KOPT-K1 (cell line): ENCODE measurements at regions not wholly inside any gene's neighbourhood (a gene's known extent, or its start where the extent isn't known, plus 50 kb on each side); places are given as distances from the start of the nearest gene placed in this dataset.

ENCODE experiments used
- H3K27ac ChIP-seq: fragments of 200-600 bp; sonication (generic); 2 replicates; pipeline ENCODE4 v1.5.1; 2016; ENCODE audit warnings: antibody characterized with exemption, mild to moderate bottlenecking, low read depth, low read length; ENCODE audit not compliant: poor library complexity, severe bottlenecking
- H3K36me3 ChIP-seq: fragments of 200-600 bp; sonication (generic); 2 replicates; pipeline ENCODE4 v1.5.1; 2017; ENCODE audit warnings: antibody characterized with exemption, mild to moderate bottlenecking, low read length, moderate library complexity; ENCODE audit not compliant: insufficient read depth
- H3K9me3 ChIP-seq: fragments of 200-600 bp; sonication (generic); 2 replicates; pipeline ENCODE4 v1.5.1; 2017; ENCODE audit warnings: antibody characterized with exemption, low read length, mild to moderate bottlenecking; ENCODE audit not compliant: insufficient read depth, poor library complexity, severe bottlenecking

DNA sequence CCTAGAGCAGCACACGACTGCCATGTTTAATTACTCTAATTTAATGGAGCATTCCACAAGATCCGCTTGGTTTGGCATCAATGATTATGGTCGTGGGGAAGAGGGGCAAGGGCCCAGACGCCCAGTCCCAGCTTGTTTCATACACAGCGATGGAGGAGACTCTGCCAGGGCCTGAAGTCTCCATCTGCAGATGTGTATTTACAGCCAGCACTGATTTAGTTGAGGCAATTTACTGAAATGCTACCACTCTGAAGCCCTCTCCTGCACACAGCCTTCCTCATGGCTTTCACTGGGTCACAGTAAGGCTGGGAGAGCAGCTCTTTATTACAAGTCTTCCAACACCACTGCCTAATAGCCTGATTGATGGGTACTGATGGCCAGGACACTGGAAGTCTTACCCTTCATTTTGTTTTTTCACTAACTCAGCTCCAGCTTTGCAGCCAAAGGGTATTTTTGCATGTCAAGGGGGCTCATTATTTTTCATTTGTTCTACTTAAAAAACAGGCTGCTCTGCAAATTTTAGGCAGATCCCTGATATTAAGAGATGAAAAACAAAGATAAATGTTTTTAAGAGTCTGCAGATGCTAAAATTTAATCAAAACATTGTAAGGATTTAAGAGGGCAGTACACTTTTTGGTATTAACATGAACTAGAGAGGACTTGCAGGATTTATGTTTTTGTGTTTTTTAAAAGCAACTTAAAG lies 236.3 kb downstream of the SIPA1L2 start:
- H3K36me3 ChIP-seq, result no peaks in the 10 kb centered on the region
- no peaks in the 10 kb centered on the region for H3K9me3 ChIP-seq
- no peak overlapping the region for H3K27ac ChIP-seq

DNA sequence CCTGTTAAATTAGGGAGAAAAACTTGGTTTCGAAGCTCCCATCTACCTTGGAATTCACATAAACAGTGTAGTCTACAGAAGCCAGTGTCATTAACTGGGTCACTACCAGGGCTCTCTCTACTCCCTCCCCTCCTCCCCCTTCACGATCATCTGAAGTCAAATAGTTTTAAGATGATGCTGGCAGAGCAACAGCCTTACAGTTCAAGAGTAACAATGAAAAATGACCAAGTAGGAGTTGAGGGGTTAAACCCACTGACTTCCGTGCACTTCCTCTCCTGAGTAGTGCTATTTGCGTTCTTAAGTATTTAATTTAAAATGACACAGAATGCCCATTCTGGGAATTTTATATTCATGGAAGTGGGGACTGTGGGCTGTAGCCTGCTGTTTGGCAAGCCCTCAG lies 236.9 kb downstream of the SIPA1L2 start:
- Histone ChIP-seq H3K36me3 (no peaks in the 10 kb centered on the region), H3K9me3 (no peaks in the 10 kb centered on the region), H3K27ac (no peak overlapping the region)

DNA sequence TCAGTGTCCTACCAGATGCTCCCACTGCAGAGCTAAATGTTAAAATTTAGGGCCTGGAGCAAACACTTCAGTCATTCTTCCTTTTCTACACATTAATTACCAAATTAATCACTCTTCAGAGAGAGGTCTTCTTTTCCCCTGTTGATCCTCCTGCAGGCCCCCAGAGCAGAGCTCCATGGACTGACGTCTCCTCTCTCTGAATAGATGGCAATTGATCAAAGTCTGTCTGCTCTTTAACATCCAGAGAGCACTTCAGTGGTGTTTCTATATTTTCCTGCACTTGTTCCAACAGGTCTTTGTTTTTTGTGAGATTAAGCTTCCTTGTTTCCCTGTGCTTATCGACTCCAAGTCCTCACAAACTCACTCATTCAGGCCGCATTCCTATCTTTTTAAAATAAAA lies 239.3 kb downstream of the SIPA1L2 start:
- H3K27ac ChIP-seq, result no peak overlapping the region
- H3K9me3 ChIP-seq, result no peaks in the 10 kb centered on the region
- H3K36me3 ChIP-seq, result no peaks in the 10 kb centered on the region

DNA sequence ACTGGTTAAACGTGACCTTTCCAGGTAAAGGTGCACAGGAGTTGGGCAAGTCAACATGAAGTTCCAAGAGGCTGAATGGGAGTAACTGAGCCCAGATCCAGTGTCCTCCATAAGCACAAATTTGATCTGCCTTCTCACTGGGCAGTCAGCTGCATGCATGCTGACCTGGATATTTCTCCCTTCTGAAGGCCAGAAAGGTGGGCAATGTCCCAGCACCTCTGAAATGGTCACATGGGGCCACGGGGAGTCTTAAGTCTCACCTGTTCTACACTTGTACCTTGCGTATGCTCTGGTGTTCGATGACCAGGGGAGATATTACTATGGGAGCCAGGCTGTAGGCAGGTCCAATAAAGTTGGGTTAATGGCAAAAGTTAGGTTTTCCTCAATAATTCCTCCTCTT lies 240.2 kb downstream of the SIPA1L2 start:
- Histone ChIP-seq H3K27ac (no peak overlapping the region), H3K9me3 (no peaks in the 10 kb centered on the region), H3K36me3 (no peaks in the 10 kb centered on the region)

DNA sequence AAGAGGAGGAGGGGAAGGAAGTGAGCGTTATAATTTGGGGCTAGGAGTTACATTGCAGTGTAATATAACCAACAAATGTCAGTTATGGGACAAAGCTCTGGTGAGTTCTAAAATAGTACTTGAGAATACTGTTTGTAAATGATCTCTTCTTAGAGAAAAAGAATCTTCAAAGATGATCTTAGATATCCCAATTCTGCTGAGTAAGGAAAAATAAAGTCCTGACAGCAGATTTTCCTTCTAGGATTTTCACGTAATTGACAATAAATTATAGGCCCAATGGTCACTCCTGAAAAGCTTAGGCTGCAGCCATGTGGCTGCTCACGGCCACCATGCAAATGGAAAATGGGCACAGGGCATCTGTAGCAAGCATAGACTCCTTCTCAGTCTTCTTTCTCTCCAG lies 241.6 kb downstream of the SIPA1L2 start:
- no peaks in the 10 kb centered on the region for H3K36me3 ChIP-seq
- no peaks in the 10 kb centered on the region for H3K9me3 ChIP-seq
- no peak overlapping the region for H3K27ac ChIP-seq

DNA sequence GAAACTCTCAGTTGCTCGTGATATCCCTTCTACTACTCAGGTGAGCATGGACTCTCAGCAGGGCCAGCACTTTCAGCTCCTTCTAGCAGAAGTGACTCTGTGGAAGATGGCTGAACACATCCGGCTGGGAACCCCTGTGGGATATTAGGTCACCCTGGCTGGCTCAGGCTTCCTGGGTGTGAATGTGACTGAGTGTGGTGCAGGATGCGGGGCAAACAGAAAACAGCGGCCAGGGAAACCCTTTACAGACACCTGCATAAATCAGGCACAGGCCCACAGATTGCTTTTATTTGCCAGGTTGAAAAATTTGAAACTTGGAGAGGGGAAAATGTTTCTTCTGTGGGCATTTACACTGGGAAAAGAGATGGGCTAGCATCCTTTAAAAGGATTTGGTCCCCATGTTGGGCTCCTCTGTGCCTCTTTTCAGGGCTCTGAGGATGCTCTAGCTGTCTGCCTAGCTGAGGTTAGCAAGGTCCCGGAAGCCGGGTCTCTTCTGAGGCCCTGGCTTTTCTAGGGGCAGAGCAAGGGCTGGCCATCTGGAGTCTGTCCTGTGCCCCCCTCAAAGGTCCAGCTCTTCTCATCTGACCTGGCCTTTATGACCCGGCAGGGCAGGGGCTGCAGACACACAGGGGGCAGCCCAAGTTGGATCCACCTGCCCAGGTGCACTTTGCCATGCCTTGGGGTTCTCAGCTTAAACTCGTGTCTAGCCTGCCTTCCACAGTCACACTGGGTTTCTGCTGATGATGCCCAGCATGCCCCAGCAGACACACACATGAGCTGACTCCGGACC lies 243.0 kb downstream of the SIPA1L2 start:
- H3K27ac ChIP-seq, result no peak overlapping the region
- H3K36me3 ChIP-seq, result no peaks in the 10 kb centered on the region
- H3K9me3 ChIP-seq, result no peaks in the 10 kb centered on the region

DNA sequence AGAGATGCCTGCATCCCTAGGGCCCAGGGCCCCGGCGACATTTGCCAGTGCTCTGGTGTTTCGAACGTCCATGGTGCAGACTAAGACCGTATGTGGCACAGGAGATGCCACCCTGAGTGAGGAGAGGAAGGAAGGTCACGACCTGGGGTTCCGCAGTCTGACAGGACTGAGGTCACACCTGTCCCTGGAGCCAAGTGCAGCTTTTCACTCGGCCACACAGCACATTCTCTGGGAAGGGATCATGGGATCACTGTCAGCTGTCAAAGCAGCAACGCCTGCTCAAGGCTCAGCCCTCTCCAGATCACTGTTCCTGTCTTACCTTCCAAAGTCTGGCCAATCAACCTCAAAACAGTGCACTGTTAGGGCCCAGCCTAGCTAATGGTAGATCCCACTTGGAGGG lies 243.6 kb downstream of the SIPA1L2 start:
- H3K36me3 ChIP-seq, result no peaks in the 10 kb centered on the region
- no peaks in the 10 kb centered on the region for H3K9me3 ChIP-seq
- H3K27ac ChIP-seq, result no peak overlapping the region

DNA sequence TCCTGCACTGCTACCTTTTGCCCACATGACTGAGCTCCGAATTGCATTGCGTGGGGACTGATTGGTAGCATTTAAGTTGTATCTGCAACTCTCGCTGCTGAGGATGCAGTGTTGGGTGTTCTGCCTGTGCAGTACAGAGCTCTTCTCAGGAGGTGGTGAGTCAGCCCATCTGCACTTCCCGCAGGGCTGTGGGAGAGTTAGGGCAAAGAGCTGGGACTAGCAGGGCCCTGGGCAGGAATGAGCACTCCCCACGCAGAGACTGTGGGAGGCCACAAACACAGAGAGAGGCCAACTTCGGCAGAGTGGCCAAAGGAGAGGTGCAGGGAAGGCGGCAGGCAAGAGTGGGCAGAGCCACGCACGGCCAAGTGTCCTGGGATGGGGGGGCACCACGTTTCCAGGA lies 244.7 kb downstream of the SIPA1L2 start:
- no peaks in the 10 kb centered on the region for H3K36me3 ChIP-seq
- H3K9me3 ChIP-seq, result no peaks in the 10 kb centered on the region
- no peak overlapping the region for H3K27ac ChIP-seq

DNA sequence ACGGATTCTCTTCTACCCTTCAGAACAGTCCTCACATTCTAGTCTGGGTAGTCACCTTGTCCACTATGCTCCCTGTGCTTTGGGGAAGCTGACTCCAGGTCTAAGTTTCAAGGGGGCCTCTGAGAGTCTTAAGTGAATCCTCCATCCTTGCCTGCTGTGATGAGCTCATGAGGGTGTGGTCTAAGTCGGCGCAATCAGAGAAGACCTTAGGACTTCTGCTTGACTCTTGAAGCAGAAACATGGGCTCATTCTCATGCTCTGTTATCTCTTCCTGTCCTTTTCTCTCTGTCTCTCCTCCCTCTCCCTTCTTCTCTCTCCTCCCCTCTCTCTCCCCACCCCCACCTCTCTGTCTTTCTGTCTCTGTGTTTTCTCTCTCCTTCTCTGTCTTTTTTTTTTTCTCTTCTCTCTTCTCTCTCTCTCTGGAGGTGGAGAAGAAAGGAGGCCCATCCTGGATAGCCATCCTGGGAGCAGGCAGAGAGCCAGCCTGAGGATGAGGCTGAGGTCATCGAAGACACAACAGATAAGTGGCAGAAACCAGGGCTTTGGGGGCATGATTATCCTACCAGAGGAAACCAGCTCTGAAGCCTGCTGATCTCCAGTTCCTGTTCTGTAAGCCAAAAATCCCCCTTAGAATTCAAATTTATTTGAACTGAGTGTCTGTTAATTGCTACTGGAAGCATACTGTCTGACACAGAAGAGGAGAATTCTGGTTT lies 245.6 kb downstream of the SIPA1L2 start:
- Histone ChIP-seq H3K27ac (no peak overlapping the region), H3K9me3 (no peaks in the 10 kb centered on the region), H3K36me3 (no peaks in the 10 kb centered on the region)

DNA sequence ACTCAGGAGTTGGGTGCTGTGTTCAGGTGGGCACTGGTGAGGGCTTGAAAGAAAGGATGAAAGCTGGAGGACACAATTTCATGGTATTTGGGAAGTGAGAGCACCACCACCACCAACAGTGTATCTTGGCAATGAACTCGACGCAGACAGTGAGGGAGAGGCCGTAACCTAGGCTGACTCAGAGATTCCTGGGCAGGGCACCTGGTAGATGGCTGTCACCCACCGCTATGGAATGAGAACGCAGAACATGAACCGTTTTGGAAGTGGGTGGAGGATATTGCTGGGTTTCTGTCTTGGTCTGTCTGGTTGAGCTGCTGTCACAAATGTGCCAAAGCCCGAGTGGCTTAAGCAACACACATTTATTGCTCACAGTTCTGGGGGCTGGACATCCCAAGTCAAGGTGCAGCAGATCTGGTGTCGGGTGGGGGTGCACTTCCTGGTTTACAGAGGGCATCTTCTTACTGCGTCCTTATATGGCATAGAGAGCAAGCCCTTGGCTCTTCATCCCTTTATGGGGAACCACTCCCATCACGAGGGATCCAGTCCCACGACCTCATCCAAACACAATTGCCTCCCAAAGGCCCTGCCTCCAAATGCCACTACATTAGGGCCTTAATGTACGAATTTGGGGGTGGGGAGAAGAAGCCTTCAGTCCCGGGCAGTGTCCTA lies 246.3 kb downstream of the SIPA1L2 start:
- no peaks in the 10 kb centered on the region for H3K36me3 ChIP-seq
- no peaks in the 10 kb centered on the region for H3K9me3 ChIP-seq
- no peak overlapping the region for H3K27ac ChIP-seq

DNA sequence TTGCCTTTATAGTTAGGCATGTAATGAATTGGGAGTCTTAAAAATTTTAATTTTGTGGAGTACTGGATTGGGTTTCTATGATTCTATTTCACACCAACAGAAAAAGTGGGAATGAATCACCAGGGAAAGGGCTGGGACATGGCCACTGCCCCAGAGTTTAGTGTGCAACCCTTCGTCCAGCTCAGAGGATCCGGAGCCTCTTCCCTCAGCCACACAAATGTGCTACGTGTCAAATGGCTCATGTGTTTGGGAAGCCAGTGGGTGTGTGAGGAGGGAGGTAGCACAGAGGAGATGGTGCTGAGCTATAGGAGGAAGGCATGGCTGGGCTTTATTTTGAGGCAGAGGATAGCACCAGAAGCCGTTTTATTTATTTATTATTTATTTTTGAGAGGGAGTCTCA lies 247.3 kb downstream of the SIPA1L2 start:
- Histone ChIP-seq H3K27ac (no peak overlapping the region), H3K36me3 (no peaks in the 10 kb centered on the region)

DNA sequence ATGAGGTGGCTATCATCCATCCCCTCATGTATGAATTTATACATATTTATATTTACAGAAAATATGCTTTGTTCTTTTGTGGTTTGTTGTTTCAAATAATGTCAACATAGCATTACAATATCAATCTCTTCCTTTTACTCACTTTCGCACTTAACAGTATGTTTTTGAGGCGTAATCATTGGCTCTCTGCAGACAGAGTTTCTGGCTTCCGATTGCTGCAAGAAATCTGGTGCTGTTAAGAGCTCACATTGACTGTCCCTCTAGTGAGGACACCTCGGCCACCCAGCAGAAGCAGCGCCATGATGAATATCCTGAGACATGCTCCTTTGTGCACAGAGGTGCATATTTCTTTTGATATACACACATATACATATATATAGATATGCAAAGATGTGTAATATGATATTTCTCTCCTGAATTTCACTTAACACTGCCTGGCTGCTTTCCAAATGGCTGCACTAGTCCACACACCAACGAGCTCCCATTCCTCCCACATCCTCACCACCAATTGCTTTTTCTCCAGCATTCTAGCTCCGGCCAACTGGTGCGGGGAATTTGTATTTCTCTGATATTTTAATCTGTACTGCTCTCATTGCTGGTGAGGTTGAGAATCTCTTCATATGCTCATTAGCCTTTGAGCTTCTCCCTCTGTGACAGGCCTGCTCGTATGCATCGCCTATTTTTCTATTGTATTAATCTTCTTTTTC lies 248.4 kb downstream of the SIPA1L2 start:
- H3K9me3 ChIP-seq, result no peaks in the 10 kb centered on the region
- no peaks in the 10 kb centered on the region for H3K36me3 ChIP-seq
- no peak overlapping the region for H3K27ac ChIP-seq

More for the DNA sequence above, 247.3 kb downstream of the SIPA1L2 start:
- H3K9me3 ChIP-seq, result no peaks in the 10 kb centered on the region

DNA sequence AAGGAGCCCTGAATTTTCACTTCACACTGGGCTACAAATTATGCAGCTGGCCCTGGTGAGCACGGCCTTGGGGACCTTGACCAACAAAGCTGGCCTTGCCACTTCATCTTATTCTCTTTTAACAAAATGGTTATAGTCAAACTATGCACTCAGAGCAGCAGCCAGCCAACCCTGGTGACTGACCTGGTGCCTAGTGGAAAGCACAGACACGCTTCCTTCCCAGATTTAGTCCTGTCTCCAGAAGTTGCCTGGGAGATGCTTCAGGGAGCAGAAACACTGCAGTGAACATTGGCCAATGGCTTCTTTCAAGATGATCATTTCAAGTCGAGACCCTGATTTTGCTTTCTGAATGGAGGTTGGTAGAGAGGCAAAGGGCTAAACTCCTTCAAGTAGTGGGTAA lies 249.3 kb downstream of the SIPA1L2 start:
- H3K36me3 ChIP-seq, result no peaks in the 10 kb centered on the region
- no peak overlapping the region for H3K27ac ChIP-seq

DNA sequence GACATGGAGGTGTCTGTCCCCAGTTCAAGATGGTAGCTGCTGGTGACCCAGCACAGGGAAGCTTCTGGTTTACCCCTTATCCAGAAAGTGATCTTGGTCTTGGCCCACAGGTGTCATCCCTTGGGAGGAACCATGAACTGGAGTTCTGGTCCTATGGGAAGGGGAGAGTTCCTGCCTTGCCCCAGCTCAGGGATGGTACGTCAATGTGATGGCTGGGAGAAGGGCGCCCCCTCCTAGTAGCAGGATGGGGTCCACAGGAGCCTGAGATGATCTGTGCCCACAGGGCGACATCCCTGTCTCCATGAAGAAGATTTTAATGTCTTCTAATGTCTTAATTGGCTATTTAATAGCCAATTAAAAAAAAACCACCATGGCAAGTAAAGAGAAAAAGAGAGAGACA lies 249.8 kb downstream of the SIPA1L2 start:
- Histone ChIP-seq H3K36me3 (no peaks in the 10 kb centered on the region), H3K9me3 (no peaks in the 10 kb centered on the region), H3K27ac (no peak overlapping the region)

More for the DNA sequence above, 249.3 kb downstream of the SIPA1L2 start:
- no peaks in the 10 kb centered on the region for H3K9me3 ChIP-seq
